DOHH2 (cell line): ENCODE measurements at regions not wholly inside any gene's neighbourhood (a gene's known extent, or its start where the extent isn't known, plus 50 kb on each side); places are given as distances from the start of the nearest gene placed in this dataset.

Source experiments
- CTCF ChIP-seq: fragments of 200-600 bp; sonication (generic); IDR thresholded peaks from one replicate; pipeline ENCODE4 v1.5.1; 2014; ENCODE audit warnings: antibody characterized with exemption, mild to moderate bottlenecking, low read depth, low read length; ENCODE audit not compliant: poor library complexity, severe bottlenecking
- EZH2phosphoT487 ChIP-seq: fragments of 200-600 bp; sonication (generic); IDR thresholded peaks from 2 replicates; pipeline ENCODE4 v1.6.1; 2017; ENCODE audit warnings: borderline replicate concordance, mild to moderate bottlenecking, antibody characterized with exemption, low read length, moderate library complexity, mixed read lengths

- TF ChIP-seq CTCF, result no peak
- TF ChIP-seq EZH2phosphoT487, result no peak
Measured at GRCh38 chr4:3388471-3389232, 53.1 kb upstream of the HGFAC start.
